GM23338 (cell line): ENCODE measurements at regions not wholly inside any gene's neighbourhood (a gene's known extent, or its start where the extent isn't known, plus 50 kb on each side); places are given as distances from the start of the nearest gene placed in this dataset.

Source experiments
- ATAC-seq: fragments of 200-7000 bp; cut with Tn5 transposase; 3 replicates; pipeline ENCODE4 v1.9.1; 2020
- DNase-seq: peaks from one replicate; pipeline ENCODE4 v3.0.0-alpha.2; 2015; ENCODE audit warnings: low spot score
- H2AFZ ChIP-seq: fragments of 200-600 bp; sonication (generic); 2 replicates; pipeline ENCODE4 v1.8.0; 2016; ENCODE audit warnings: antibody characterized with exemption, mild to moderate bottlenecking, moderate library complexity
- H3F3A ChIP-seq: fragments of 200-600 bp; sonication (generic); replicated peaks from 2 replicates; pipeline ENCODE4 v1.8.0; 2017; ENCODE audit warnings: antibody characterized with exemption, mixed run types, low read depth
- H3K27ac ChIP-seq: fragments of 200-600 bp; sonication (generic); 2 replicates; pipeline ENCODE4 v1.6.1; 2016; ENCODE audit warnings: low read depth
- H3K27me3 ChIP-seq: fragments of 200-600 bp; sonication (generic); 2 replicates; pipeline ENCODE4 v1.8.0; 2016; ENCODE audit warnings: mild to moderate bottlenecking, mixed run types, moderate library complexity; ENCODE audit not compliant: insufficient read depth
- H3K36me3 ChIP-seq: fragments of 200-600 bp; sonication (generic); 2 replicates; pipeline ENCODE4 v1.8.0; 2016; ENCODE audit warnings: mild to moderate bottlenecking; ENCODE audit not compliant: insufficient read depth
- H3K4me1 ChIP-seq: fragments of 200-600 bp; sonication (generic); 2 replicates; pipeline ENCODE4 v1.8.0; 2016; ENCODE audit warnings: mild to moderate bottlenecking, moderate library complexity; ENCODE audit not compliant: insufficient read depth
- H3K4me2 ChIP-seq: fragments of 200-600 bp; sonication (generic); 2 replicates; pipeline ENCODE4 v1.7.1; 2017; ENCODE audit warnings: mixed run types
- H3K4me3 ChIP-seq: fragments of 200-600 bp; sonication (generic); 2 replicates; pipeline ENCODE4 v1.6.1; 2016; ENCODE audit warnings: mixed run types
- H3K79me2 ChIP-seq: fragments of 200-600 bp; sonication (generic); replicated peaks from 2 replicates; pipeline ENCODE4 v1.8.0; 2017; ENCODE audit warnings: mild to moderate bottlenecking; ENCODE audit not compliant: insufficient read depth
- H3K9me2 ChIP-seq: fragments of 200-600 bp; sonication (generic); 2 replicates; pipeline ENCODE4 v1.8.0; 2017; ENCODE audit not compliant: insufficient read depth
- H4K20me1 ChIP-seq: fragments of 200-600 bp; sonication (generic); replicated peaks from 2 replicates; pipeline ENCODE4 v1.8.0; 2017; ENCODE audit warnings: mild to moderate bottlenecking; ENCODE audit not compliant: insufficient read depth
- H3K27ac Mint-ChIP-seq: 2 replicates; pipeline ENCODE4 v1.8.0; 2020; ENCODE audit warnings: inconsistent platforms, mild to moderate bottlenecking, moderate library complexity, mixed read lengths
- H3K27me3 Mint-ChIP-seq: 3 replicates; pipeline ENCODE4 v1.8.0; 2022; ENCODE audit warnings: low read depth, mild to moderate bottlenecking, moderate library complexity, mixed read lengths, inconsistent platforms; ENCODE audit not compliant: insufficient read depth, poor library complexity
- H3K36me3 Mint-ChIP-seq: 3 replicates; pipeline ENCODE4 v1.8.0; 2021; ENCODE audit warnings: low read depth, mild to moderate bottlenecking, inconsistent platforms, moderate library complexity, mixed read lengths
- H3K4me1 Mint-ChIP-seq: 3 replicates; pipeline ENCODE4 v1.8.0; 2020; ENCODE audit warnings: mild to moderate bottlenecking, inconsistent platforms, mixed read lengths
- H3K4me3 Mint-ChIP-seq: 3 replicates; pipeline ENCODE4 v1.8.0; 2021; ENCODE audit warnings: moderate library complexity, mild to moderate bottlenecking, inconsistent platforms, mixed read lengths
- H3K9me3 Mint-ChIP-seq: 3 replicates; pipeline ENCODE4 v1.8.0; 2020; ENCODE audit warnings: moderate library complexity, mild to moderate bottlenecking, inconsistent platforms, mixed read lengths
- CREB1 ChIP-seq: fragments of 250-450 bp; sonication (Bioruptor Pico); IDR thresholded peaks from 2 replicates; pipeline ENCODE4 v1.5.0; 2020; ENCODE audit warnings: low read depth, mild to moderate bottlenecking, moderate library complexity
- CTCF ChIP-seq, 2 experiments: fragments of 200-600 bp in 1 of 2; sonication (generic) in 1 of 2; conservative IDR thresholded peaks; 2 replicates each; pipeline versions ENCODE4 v1.5.1 to v1.6.1; 2016 to 2017; ENCODE audit warnings: antibody characterized with exemption in 2 of 2, low read depth in 2 of 2, mild to moderate bottlenecking in 2 of 2, moderate library complexity in 1 of 2
- EZH2 ChIP-seq: fragments of 200-600 bp; sonication (generic); IDR thresholded peaks from one replicate; pipeline ENCODE4 v1.8.0; 2017; ENCODE audit warnings: antibody characterized with exemption, mild to moderate bottlenecking, low read depth; ENCODE audit not compliant: unreplicated experiment
- POLR2AphosphoS5 ChIP-seq: IDR thresholded peaks from 2 replicates; pipeline ENCODE4 v1.6.1; 2016; ENCODE audit warnings: antibody characterized with exemption, low read depth
- REST ChIP-seq: IDR thresholded peaks from one replicate; pipeline ENCODE4 v1.6.1; 2018; ENCODE audit warnings: antibody characterized with exemption; ENCODE audit not compliant: unreplicated experiment
- STAT1 ChIP-seq: IDR thresholded peaks from one replicate; pipeline ENCODE4 v1.6.1; 2016; ENCODE audit warnings: antibody characterized with exemption; ENCODE audit not compliant: unreplicated experiment
- ZNF114 ChIP-seq: fragments of 250-450 bp; sonication (Bioruptor Pico); IDR thresholded peaks from 2 replicates; pipeline ENCODE4 v1.5.0; 2020; ENCODE audit warnings: mild to moderate bottlenecking, moderate library complexity
- TF ChIP-seq, protein P1 (sequence below): IDR thresholded peaks from 2 replicates; pipeline ENCODE4 v1.6.1; 2016; ENCODE audit warnings: antibody characterized with exemption

DNA sequence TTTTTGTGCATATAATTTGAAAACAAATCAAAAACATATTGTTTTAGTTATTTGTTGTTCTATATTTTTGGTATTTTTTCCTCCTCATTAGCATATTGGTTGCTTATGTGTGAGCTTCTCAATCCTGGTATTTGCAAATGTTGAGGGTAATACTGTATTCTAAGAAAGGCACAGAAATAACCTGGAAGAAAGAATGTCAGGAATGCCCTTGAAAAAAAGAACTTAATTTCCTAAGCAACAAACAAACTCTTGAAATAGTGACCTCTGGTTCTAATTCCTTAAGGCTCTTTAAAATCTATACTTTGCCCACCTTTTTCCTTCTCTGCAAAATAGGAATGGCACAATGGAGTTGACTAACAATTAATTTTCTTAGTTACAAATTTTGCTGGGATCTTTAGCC lies 117.5 kb downstream of the HMHB1 start (continued):
- TF ChIP-seq REST: no peak

GRCh38 chr5:143930561-143930960 lies 118.6 kb downstream of the HMHB1 start:
- H3K9me3 Mint-ChIP-seq: peaks cover 13% of the 10 kb centered on the region; the same call in 2 of the 3 replicates
- H3K36me3 Mint-ChIP-seq: peaks cover 2% of the 10 kb centered on the region; the same call in 1 of the 3 replicates
- no peaks in the 10 kb centered on the region for H3K27me3 ChIP-seq
- H3K27ac Mint-ChIP-seq: no peak overlapping the region
- H3K27ac ChIP-seq: no peak overlapping the region
- H3K4me3 Mint-ChIP-seq: no peak overlapping the region
- H4K20me1 ChIP-seq: no peaks in the 10 kb centered on the region
- no peaks in the 10 kb centered on the region for H3K36me3 ChIP-seq
- no peaks in the 10 kb centered on the region for H3F3A ChIP-seq
- 0 out of 2 replicates have a peak, but pooled peaks cover 3% of the 10 kb centered on the region for H3K9me2 ChIP-seq
- no peak for DNase-seq
- peaks cover 16% of the 10 kb centered on the region for H3K4me1 ChIP-seq
- H2AFZ ChIP-seq: no peak overlapping the region
- H3K4me2 ChIP-seq: no peak overlapping the region
- H3K79me2 ChIP-seq: no peaks in the 10 kb centered on the region
- no peak for ATAC-seq
- H3K27me3 Mint-ChIP-seq: peaks cover 4% of the 10 kb centered on the region
- no peak overlapping the region for H3K4me3 ChIP-seq
- peaks cover 21% of the 10 kb centered on the region for H3K4me1 Mint-ChIP-seq
- TF ChIP-seq, protein P1, sequence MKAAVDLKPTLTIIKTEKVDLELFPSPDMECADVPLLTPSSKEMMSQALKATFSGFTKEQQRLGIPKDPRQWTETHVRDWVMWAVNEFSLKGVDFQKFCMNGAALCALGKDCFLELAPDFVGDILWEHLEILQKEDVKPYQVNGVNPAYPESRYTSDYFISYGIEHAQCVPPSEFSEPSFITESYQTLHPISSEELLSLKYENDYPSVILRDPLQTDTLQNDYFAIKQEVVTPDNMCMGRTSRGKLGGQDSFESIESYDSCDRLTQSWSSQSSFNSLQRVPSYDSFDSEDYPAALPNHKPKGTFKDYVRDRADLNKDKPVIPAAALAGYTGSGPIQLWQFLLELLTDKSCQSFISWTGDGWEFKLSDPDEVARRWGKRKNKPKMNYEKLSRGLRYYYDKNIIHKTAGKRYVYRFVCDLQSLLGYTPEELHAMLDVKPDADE: no peak
- TF ChIP-seq REST: no peak
- TF ChIP-seq CTCF (conservative IDR thresholded peaks at IDR 0.05; ENCODE audit: low read depth in 2 of 2): no peak
- TF ChIP-seq EZH2: no peak
- TF ChIP-seq POLR2AphosphoS5: no peak
- TF ChIP-seq ZNF114 (CRISPR knock-in tag): no peak
- TF ChIP-seq STAT1: no peak
- TF ChIP-seq CREB1 (CRISPR knock-in tag): no peak
